ENCODE measurements at regions not wholly inside any gene's neighbourhood (a gene's known extent, or its start where the extent isn't known, plus 50 kb on each side); places are given as distances from the start of the nearest gene placed in this dataset.
"Not testable (repeated sequence)": the region's sequence is repeated elsewhere in the genome, so short reads cannot be mapped to it uniquely, and the experiment has no call there.

DNA sequence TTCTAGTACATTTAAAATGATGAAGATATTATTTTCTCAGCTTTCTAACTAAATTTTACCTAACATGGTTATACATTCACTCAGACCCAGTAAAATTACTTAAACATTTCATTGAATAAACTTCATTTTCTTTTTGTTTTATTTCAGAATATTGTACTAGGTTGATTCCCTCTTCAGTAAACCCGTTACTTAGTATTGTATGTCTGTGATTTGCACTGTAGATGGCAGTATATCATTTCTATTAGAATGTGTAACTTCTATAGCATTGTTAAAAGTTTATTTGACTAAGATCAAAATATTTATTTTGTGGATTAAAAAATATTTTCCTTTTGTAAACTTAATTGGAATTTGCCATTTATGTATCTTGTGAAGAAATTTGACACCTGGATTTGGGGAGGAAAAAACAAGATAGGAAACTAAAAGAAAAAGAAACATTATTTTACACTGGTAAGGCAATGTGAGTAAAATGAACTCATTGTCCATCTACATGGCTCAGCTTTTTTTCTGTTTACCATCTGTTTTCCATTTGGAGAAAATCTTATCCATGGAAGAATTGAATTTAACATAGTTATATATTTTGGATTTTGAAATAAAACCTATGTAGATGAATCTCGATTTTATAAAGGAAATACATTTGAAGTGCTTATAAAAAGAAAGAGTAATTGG lies 145.6 kb upstream of the METTL14 start:
- H3K9me3 ChIP-seq (ENCODE audit: control insufficient read depth in 1 of 2, low read length in 2 of 2); H3K9ac ChIP-seq (ENCODE audit: low read depth in 1 of 2, low read length in 2 of 2); H3K36me3 ChIP-seq (ENCODE audit: control insufficient read depth in 1 of 2, insufficient read depth in 2 of 2, low read length in 2 of 2); H3K27ac ChIP-seq (ENCODE audit: low read depth, low read length); H3K4me3 ChIP-seq (ENCODE audit: low read depth in 1 of 2, low read length in 2 of 2); H3K27me3 ChIP-seq (ENCODE audit: control insufficient read depth in 1 of 2, insufficient read depth in 2 of 2, low read length in 2 of 2); H3K4me1 ChIP-seq (ENCODE audit: control insufficient read depth in 1 of 2, insufficient read depth in 2 of 2, low read length in 2 of 2): not testable (repeated sequence)

DNA sequence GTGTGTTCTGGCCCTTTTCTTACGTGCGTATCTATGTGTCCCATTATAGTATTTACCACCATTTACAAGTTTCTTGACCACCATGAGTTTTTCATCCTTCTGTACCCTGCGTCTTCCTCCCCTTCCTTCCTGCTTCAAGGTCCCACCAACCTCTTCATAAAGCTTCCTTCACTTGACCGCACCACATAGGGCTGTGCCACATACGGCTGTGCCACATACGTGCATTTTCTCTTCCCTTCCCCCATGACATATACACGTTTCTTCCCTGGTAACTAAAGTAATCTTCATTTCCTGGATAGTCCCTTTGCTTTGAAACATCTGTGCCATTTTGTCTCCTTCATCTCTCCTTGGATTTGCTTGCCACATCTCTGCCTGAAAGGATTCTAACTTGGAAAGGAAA lies 128.6 kb upstream of the METTL14 start:
- H3K27me3 ChIP-seq (ENCODE audit: control insufficient read depth in 1 of 2, insufficient read depth in 2 of 2, low read length in 2 of 2); H3K4me1 ChIP-seq (ENCODE audit: control insufficient read depth in 1 of 2, insufficient read depth in 2 of 2, low read length in 2 of 2); H3K9me3 ChIP-seq (ENCODE audit: control insufficient read depth in 1 of 2, low read length in 2 of 2); H3K27ac ChIP-seq (ENCODE audit: low read depth, low read length); H3K9ac ChIP-seq (ENCODE audit: low read depth in 1 of 2, low read length in 2 of 2); H3K36me3 ChIP-seq (ENCODE audit: control insufficient read depth in 1 of 2, insufficient read depth in 2 of 2, low read length in 2 of 2); H3K4me3 ChIP-seq (ENCODE audit: low read depth in 1 of 2, low read length in 2 of 2): not testable (repeated sequence)

DNA sequence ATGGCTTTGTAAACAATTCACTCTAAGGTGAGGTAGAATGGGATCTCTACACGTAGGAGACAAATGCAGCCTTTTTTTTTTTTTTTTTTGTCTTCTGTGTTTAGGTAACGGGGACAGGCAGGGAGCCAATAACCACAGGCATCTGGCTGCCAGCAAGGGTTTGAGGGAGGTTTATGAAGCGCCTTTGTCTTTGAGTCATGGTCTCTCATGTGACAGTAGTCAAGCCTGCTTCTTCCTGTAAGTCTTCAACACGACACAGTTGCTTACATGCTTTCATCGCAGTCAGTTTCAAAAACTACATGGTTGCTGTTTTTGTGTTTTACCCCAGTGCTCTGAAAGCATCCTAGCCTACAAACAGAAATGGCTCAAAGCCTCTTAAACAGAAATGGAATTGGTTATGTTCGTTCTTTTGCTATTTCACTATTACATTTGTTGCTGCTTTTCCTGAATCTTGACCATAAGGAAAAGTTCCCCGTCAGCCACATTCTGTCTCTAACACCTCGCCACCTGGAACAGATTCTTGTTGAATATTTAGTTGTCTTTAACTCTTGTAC lies 127.8 kb upstream of the METTL14 start:
- Histone ChIP-seq H3K27ac (ENCODE audit: low read depth, low read length) (no peak overlapping the region), H3K9ac (ENCODE audit: low read depth in 1 of 2, low read length in 2 of 2) (no peak overlapping the region), H3K36me3 (ENCODE audit: control insufficient read depth in 1 of 2, insufficient read depth in 2 of 2, low read length in 2 of 2) (no peaks in the 10 kb centered on the region), H3K4me1 (ENCODE audit: control insufficient read depth in 1 of 2, insufficient read depth in 2 of 2, low read length in 2 of 2) (no peaks in the 10 kb centered on the region), H3K9me3 (ENCODE audit: control insufficient read depth in 1 of 2, low read length in 2 of 2) (no peaks in the 10 kb centered on the region), H3K27me3 (ENCODE audit: control insufficient read depth in 1 of 2, insufficient read depth in 2 of 2, low read length in 2 of 2) (no peaks in the 10 kb centered on the region), H3K4me3 (ENCODE audit: low read depth in 1 of 2, low read length in 2 of 2) (no peak overlapping the region)

DNA sequence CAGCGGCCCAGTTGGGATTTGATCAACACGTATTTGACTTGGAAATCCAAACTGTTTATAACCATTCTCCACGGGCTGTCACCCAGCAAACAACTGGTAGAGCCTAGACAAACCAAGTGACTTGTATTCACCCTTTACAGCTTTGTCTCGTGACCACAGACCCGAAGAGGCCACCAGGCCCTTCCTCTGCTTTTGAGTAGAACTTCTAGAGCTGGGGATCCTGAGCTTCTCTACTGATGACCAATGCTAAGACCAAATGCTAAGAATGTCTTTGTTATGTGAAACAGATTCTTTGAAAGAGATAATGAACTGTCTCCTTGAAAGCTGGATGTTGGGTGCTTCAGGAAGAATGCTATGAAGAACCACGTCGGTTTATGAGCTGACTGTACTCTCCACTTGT lies 127.0 kb upstream of the METTL14 start:
- not testable (repeated sequence) for H3K27me3 ChIP-seq (ENCODE audit: control insufficient read depth in 1 of 2, insufficient read depth in 2 of 2, low read length in 2 of 2); H3K9ac ChIP-seq (ENCODE audit: low read depth in 1 of 2, low read length in 2 of 2); H3K4me1 ChIP-seq (ENCODE audit: control insufficient read depth in 1 of 2, insufficient read depth in 2 of 2, low read length in 2 of 2); H3K9me3 ChIP-seq (ENCODE audit: control insufficient read depth in 1 of 2, low read length in 2 of 2); H3K27ac ChIP-seq (ENCODE audit: low read depth, low read length); H3K36me3 ChIP-seq (ENCODE audit: control insufficient read depth in 1 of 2, insufficient read depth in 2 of 2, low read length in 2 of 2); H3K4me3 ChIP-seq (ENCODE audit: low read depth in 1 of 2, low read length in 2 of 2)

DNA sequence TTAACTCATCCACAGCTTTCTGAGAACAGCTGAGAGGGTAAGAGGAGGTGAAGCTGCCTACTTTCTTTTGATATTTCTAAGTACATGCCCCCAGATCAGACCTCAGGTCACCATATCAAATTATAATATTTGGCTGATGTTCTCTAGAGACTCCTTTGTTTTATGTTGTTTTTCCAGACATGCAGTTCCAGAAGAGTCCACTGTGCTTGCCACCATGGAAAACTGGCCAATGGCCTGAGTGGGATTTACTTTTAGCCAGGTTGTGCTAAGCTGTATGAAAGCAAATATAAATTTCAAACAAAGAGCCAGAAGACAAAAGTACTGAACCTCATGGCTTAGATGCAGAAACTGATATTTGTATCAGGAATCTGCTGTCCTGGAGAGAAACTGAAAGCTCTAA lies 123.6 kb upstream of the METTL14 start:
- not testable (repeated sequence) for H3K4me3 ChIP-seq (ENCODE audit: low read depth in 1 of 2, low read length in 2 of 2); H3K27me3 ChIP-seq (ENCODE audit: control insufficient read depth in 1 of 2, insufficient read depth in 2 of 2, low read length in 2 of 2); H3K36me3 ChIP-seq (ENCODE audit: control insufficient read depth in 1 of 2, insufficient read depth in 2 of 2, low read length in 2 of 2); H3K9me3 ChIP-seq (ENCODE audit: control insufficient read depth in 1 of 2, low read length in 2 of 2); H3K4me1 ChIP-seq (ENCODE audit: control insufficient read depth in 1 of 2, insufficient read depth in 2 of 2, low read length in 2 of 2); H3K9ac ChIP-seq (ENCODE audit: low read depth in 1 of 2, low read length in 2 of 2); H3K27ac ChIP-seq (ENCODE audit: low read depth, low read length)

DNA sequence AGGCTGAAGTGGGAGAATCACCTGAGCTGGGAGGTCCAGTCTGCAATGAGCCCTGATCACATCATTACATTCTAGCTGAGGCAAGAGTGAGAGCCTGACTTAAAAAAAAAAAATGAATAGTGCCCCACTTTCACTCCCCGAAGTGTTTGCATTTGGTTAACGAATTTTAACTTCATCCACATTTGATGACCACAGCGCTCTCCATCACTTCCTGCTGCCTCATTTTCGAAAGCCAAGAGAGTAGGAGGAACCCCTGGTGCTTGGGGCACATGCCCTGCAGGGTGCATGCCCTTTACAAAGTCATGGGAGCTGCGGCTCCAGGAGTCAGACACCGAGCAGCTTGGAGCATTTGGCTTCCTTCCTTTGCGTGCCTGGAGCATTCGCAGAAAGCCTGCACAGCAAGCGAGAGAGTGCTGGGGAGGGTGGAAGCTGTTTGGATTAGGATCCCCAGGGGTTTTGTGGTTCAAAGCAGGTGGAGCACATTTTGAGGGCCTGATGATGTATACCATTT lies 119.1 kb upstream of the METTL14 start:
- not testable (repeated sequence) for H3K36me3 ChIP-seq (ENCODE audit: control insufficient read depth in 1 of 2, insufficient read depth in 2 of 2, low read length in 2 of 2)

DNA sequence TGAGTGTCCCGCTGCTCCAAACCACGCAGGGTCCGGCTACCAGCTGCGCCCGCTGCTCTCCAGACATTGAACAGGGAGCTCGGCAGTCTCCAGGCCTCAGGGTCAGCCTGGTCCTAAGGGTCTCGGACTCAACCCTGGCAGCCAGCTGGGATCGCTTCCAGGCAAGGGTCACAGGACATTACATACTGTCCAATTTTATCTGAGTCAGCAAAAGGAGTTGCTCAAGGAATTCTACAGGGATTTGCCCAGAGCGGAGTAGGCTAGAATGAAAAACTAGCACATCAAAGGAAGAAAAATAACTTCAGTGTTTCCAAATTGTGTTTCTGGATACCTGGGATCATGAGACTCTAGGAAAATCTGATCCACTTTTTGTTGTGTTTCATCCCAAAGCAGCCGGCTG lies 112.2 kb upstream of the METTL14 start:
- H3K9ac ChIP-seq (ENCODE audit: low read depth in 1 of 2, low read length in 2 of 2); H3K4me3 ChIP-seq (ENCODE audit: low read depth in 1 of 2, low read length in 2 of 2); H3K36me3 ChIP-seq (ENCODE audit: control insufficient read depth in 1 of 2, insufficient read depth in 2 of 2, low read length in 2 of 2); H3K4me1 ChIP-seq (ENCODE audit: control insufficient read depth in 1 of 2, insufficient read depth in 2 of 2, low read length in 2 of 2); H3K27me3 ChIP-seq (ENCODE audit: control insufficient read depth in 1 of 2, insufficient read depth in 2 of 2, low read length in 2 of 2); H3K9me3 ChIP-seq (ENCODE audit: control insufficient read depth in 1 of 2, low read length in 2 of 2); H3K27ac ChIP-seq (ENCODE audit: low read depth, low read length): not testable (repeated sequence)

More for the DNA sequence above, 119.1 kb upstream of the METTL14 start:
- H3K4me1 ChIP-seq (ENCODE audit: control insufficient read depth in 1 of 2, insufficient read depth in 2 of 2, low read length in 2 of 2); H3K9ac ChIP-seq (ENCODE audit: low read depth in 1 of 2, low read length in 2 of 2); H3K4me3 ChIP-seq (ENCODE audit: low read depth in 1 of 2, low read length in 2 of 2); H3K27ac ChIP-seq (ENCODE audit: low read depth, low read length); H3K27me3 ChIP-seq (ENCODE audit: control insufficient read depth in 1 of 2, insufficient read depth in 2 of 2, low read length in 2 of 2); H3K9me3 ChIP-seq (ENCODE audit: control insufficient read depth in 1 of 2, low read length in 2 of 2): not testable (repeated sequence)

DNA sequence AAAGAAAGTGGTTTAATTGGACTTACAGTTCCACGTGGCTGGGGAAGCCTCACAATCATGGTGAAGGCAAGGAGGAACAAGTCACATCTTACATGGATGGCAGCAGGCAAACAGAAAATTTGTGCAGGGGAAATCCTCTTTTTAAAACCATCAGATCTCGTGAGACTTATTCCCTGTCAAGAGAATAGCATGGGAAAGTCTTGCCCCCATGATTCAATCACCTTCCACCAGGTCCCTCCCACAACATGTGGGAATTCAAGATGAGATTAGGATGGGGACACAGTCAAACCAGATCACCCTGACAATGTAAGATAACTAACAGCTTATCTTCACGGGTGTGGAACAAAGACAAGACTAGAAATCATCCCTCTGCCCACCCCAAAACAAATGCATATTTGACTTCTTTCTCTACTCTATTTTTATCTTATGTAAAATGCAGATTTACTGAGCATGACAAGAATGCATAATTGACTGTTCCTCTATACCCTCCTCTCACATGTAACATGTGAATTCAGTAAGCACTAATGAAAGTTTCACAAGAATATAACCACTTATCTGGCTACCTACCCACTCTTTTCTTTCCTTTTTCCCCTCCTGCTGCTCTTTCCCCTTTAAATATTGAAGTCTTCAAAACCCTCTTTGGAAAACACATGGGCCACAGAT lies 110.8 kb upstream of the METTL14 start:
- H3K9me3 ChIP-seq (ENCODE audit: control insufficient read depth in 1 of 2, low read length in 2 of 2); H3K27me3 ChIP-seq (ENCODE audit: control insufficient read depth in 1 of 2, insufficient read depth in 2 of 2, low read length in 2 of 2); H3K9ac ChIP-seq (ENCODE audit: low read depth in 1 of 2, low read length in 2 of 2); H3K36me3 ChIP-seq (ENCODE audit: control insufficient read depth in 1 of 2, insufficient read depth in 2 of 2, low read length in 2 of 2); H3K4me3 ChIP-seq (ENCODE audit: low read depth in 1 of 2, low read length in 2 of 2); H3K27ac ChIP-seq (ENCODE audit: low read depth, low read length); H3K4me1 ChIP-seq (ENCODE audit: control insufficient read depth in 1 of 2, insufficient read depth in 2 of 2, low read length in 2 of 2): not testable (repeated sequence)

GRCh38 chr4:118575057-118575456 lies 110.1 kb upstream of the METTL14 start:
- H3K9ac ChIP-seq (ENCODE audit: low read depth in 1 of 2, low read length in 2 of 2); H3K4me3 ChIP-seq (ENCODE audit: low read depth in 1 of 2, low read length in 2 of 2); H3K27ac ChIP-seq (ENCODE audit: low read depth, low read length); H3K4me1 ChIP-seq (ENCODE audit: control insufficient read depth in 1 of 2, insufficient read depth in 2 of 2, low read length in 2 of 2); H3K9me3 ChIP-seq (ENCODE audit: control insufficient read depth in 1 of 2, low read length in 2 of 2); H3K27me3 ChIP-seq (ENCODE audit: control insufficient read depth in 1 of 2, insufficient read depth in 2 of 2, low read length in 2 of 2); H3K36me3 ChIP-seq (ENCODE audit: control insufficient read depth in 1 of 2, insufficient read depth in 2 of 2, low read length in 2 of 2): not testable (repeated sequence)

DNA sequence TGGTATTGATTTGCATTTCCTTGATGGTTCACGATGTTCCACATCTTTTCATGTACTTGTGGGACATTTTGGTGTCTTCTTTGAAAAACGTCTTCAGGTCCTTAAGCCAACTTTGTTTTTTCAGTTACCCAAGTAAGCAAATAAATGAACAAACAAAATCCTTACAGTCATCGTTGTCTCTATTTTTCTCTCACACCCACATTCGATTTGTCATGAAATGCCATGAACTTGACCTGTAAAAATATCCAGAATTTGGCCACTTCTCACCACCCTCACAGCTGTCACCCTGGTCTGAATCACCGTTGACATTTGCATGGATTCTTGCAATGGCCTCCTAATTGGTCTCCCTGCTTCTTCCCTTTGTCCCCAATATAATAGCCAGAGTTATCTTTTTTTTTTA lies 109.5 kb upstream of the METTL14 start:
- H3K27me3 ChIP-seq (ENCODE audit: control insufficient read depth in 1 of 2, insufficient read depth in 2 of 2, low read length in 2 of 2); H3K9me3 ChIP-seq (ENCODE audit: control insufficient read depth in 1 of 2, low read length in 2 of 2); H3K4me1 ChIP-seq (ENCODE audit: control insufficient read depth in 1 of 2, insufficient read depth in 2 of 2, low read length in 2 of 2); H3K36me3 ChIP-seq (ENCODE audit: control insufficient read depth in 1 of 2, insufficient read depth in 2 of 2, low read length in 2 of 2); H3K9ac ChIP-seq (ENCODE audit: low read depth in 1 of 2, low read length in 2 of 2); H3K4me3 ChIP-seq (ENCODE audit: low read depth in 1 of 2, low read length in 2 of 2); H3K27ac ChIP-seq (ENCODE audit: low read depth, low read length): not testable (repeated sequence)

Measured in duodenal mucosa (tissue), 2 donors.